ENCODE measurements at regions not wholly inside any gene's neighbourhood (a gene's known extent, or its start where the extent isn't known, plus 50 kb on each side); places are given as distances from the start of the nearest gene placed in this dataset.

DNA sequence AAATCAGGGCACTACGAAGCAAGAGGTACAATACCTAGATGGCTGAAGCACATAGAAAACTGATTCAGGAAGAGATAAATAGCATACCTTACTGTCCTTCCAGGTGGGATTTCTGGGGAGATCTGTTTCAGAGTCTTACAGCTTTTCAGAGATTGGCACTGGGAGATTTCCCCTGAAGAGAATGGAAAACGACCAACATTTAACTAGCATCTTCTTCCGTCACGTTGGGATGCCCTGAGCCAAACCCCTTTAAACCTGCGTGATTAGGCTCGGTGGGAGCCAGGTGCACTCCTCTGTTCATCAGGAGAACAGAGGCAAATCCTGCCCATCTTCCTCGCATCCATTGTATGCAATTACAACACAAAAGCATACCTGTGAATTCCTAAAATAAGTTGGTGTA, 614.5 kb downstream of the HDGFL1 start:
- no peak overlapping the region for H3K27ac ChIP-seq
- TF ChIP-seq, protein P1, sequence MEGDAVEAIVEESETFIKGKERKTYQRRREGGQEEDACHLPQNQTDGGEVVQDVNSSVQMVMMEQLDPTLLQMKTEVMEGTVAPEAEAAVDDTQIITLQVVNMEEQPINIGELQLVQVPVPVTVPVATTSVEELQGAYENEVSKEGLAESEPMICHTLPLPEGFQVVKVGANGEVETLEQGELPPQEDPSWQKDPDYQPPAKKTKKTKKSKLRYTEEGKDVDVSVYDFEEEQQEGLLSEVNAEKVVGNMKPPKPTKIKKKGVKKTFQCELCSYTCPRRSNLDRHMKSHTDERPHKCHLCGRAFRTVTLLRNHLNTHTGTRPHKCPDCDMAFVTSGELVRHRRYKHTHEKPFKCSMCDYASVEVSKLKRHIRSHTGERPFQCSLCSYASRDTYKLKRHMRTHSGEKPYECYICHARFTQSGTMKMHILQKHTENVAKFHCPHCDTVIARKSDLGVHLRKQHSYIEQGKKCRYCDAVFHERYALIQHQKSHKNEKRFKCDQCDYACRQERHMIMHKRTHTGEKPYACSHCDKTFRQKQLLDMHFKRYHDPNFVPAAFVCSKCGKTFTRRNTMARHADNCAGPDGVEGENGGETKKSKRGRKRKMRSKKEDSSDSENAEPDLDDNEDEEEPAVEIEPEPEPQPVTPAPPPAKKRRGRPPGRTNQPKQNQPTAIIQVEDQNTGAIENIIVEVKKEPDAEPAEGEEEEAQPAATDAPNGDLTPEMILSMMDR (conservative IDR thresholded peaks at IDR 0.05): no peak

DNA sequence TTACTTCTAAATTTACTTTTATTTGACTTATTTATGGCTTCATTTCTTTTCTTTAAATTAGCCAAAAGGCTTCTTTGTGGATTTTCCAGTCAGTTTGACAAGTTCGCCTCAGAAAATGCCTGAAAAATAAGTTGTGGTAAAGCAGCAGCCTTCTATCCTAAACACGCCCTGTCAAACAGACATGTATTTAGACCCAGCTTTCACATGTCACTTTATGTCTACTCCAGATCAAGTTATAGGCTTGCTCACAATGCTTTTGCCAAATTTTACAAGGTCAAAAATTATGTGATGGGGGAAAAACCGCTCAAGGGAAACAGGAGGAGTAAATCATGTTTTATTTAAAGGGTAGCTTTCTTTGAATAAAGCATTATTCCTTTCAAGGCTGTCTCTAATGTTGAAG, 615.0 kb downstream of the HDGFL1 start:
- no peak overlapping the region for H3K27ac ChIP-seq

DNA sequence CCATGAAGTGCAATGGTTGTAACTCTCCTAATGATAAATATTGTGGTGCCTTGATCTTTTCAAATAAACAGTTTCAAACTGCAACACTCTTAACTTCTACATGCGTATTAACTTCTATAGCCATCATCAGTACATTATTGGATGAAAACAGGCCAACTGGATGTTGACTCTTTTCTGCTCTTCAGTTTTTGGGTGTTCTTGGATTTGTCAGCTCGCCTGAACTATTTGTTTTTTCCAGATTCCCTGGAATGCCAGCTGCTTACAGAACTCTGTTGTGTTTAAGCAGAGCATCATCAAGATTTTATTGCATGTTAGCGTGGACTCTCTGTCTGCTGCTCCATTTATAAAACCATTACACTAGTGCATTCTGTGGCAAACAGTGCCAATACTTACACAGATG, 626.1 kb downstream of the HDGFL1 start:
- no peak overlapping the region for H3K27ac ChIP-seq
- no peak for TF ChIP-seq ZFX (IDR thresholded peaks at IDR 0.05)
- TF ChIP-seq, protein P1 (conservative IDR thresholded peaks at IDR 0.05): no peak

More for the DNA sequence above, 615.0 kb downstream of the HDGFL1 start:
- no peak for TF ChIP-seq ZFX (IDR thresholded peaks at IDR 0.05)
- TF ChIP-seq, protein P1 (conservative IDR thresholded peaks at IDR 0.05): no peak

DNA sequence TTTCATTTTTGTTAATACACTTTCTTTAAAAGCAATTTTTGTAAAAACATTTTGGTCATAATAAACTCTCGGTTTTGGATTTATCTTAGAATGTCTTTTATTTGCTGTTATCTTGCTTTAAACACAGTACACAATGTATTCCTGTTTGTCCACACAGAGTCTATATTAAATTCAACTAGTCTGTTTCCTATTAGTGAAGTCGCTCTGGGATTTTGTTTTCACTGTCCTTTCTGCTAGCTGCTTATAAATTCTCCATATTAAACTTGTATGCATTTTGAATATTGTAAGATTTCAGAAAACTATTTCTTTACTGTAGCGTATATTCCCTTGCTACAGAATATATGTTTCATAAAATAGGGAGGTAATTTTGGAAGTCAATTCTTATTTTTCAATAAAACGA, 630.2 kb downstream of the HDGFL1 start:
- no peak overlapping the region for H3K27ac ChIP-seq
- no peak for TF ChIP-seq ZFX (IDR thresholded peaks at IDR 0.05)
- TF ChIP-seq, protein P1 (conservative IDR thresholded peaks at IDR 0.05): no peak

DNA sequence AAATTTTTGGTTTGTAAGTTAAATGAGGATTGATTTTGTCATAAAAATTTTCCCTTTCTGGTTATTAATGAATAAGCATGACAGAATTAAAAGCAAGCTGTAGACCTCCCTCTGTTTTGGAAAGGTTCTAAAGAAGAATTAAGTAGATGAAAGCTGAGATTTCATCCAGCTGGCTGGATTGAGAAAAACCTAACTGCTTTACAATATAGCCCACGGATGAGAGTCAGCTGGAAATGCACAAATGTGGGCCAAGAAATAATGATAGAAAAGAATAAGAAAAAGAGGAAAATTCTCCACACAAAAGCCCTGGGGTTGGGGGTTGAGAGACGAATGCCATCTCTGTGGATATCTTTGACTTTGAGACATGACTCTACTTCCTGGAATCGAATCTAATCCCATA, 631.6 kb downstream of the HDGFL1 start:
- TF ChIP-seq ZFX (IDR thresholded peaks at IDR 0.05): no peak
- TF ChIP-seq, protein P1 (conservative IDR thresholded peaks at IDR 0.05): no peak
- no peak overlapping the region for H3K27ac ChIP-seq

DNA sequence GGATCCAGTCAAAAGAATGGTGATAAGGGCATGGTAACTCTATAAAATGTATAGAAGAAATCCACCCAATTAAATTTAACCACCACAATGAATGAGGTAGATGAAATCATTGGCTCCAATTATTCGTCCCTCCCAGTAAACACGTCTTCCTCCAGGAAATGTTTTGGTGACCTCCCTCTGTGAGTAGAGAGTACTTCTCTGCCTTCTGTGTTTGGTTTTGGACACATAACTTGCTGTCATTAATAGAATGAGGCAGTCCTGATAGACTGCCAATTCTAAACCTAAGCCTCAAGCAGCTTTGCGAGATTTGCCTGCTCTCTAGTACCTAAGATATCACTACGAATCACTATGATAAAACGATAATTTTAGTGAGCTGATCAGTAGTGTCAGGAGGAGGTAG, 632.8 kb downstream of the HDGFL1 start:
- TF ChIP-seq, protein P1 (conservative IDR thresholded peaks at IDR 0.05): no peak
- no peak for TF ChIP-seq ZFX (IDR thresholded peaks at IDR 0.05)
- H3K27ac ChIP-seq: no peak overlapping the region

DNA sequence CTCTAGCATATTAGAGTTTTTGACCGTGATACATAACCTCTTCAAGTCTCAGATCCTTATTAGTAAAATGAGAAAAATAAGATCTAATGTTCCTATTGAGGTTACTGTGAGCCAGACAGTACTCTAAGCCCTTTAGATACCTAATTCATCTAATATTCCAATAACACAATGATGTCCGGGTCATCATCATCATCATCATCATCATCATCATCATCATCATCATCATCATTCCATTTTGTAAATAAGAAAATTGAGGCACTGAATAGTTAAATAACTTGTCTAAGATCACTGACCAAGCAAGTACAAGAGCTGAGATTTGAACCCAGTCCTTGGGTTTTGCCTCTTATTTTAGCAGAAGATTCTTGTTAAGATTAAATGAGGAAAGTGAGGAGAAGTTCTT, 643.0 kb downstream of the HDGFL1 start:
- no peak for TF ChIP-seq ZFX (IDR thresholded peaks at IDR 0.05)
- TF ChIP-seq, protein P1 (conservative IDR thresholded peaks at IDR 0.05): no peak
- H3K27ac ChIP-seq: no peak overlapping the region
